Panc1 (cell line): ENCODE measurements at regions not wholly inside any gene's neighbourhood (a gene's known extent, or its start where the extent isn't known, plus 50 kb on each side); places are given as distances from the start of the nearest gene placed in this dataset.

Experiments
- POLR2AphosphoS5 ChIP-seq: IDR thresholded peaks from 2 replicates; pipeline ENCODE4 v1.6.1; 2012; ENCODE audit warnings: mild to moderate bottlenecking, low read depth, low read length, moderate library complexity
- REST ChIP-seq, 2 experiments: IDR thresholded peaks; 2 replicates each; pipeline ENCODE4 v1.6.1; 2011 to 2012; ENCODE audit warnings: low read depth in 2 of 2, control low read depth in 1 of 2, low read length in 1 of 2, mild to moderate bottlenecking in 1 of 2, moderate library complexity in 1 of 2; ENCODE audit not compliant: insufficient read depth in 1 of 2
- SIN3A ChIP-seq: IDR thresholded peaks from 2 replicates; pipeline ENCODE4 v1.6.1; 2012; ENCODE audit warnings: low read depth, mild to moderate bottlenecking, low read length, moderate library complexity, borderline replicate concordance; ENCODE audit not compliant: insufficient read depth
- TCF7L2 ChIP-seq: IDR thresholded peaks from 2 replicates; pipeline ENCODE4 v1.6.1; 2011; ENCODE audit warnings: mild to moderate bottlenecking, low read depth, low read length, inconsistent platforms
- TF ChIP-seq, protein P1 (sequence below): fragments of 450-650 bp; IDR thresholded peaks from 2 replicates; pipeline ENCODE4 v1.5.1; 2017; ENCODE audit warnings: mild to moderate bottlenecking

GRCh38 chr10:125252937-125253336 lies 92.6 kb upstream of the CTBP2 start:
- TF ChIP-seq, protein P1, sequence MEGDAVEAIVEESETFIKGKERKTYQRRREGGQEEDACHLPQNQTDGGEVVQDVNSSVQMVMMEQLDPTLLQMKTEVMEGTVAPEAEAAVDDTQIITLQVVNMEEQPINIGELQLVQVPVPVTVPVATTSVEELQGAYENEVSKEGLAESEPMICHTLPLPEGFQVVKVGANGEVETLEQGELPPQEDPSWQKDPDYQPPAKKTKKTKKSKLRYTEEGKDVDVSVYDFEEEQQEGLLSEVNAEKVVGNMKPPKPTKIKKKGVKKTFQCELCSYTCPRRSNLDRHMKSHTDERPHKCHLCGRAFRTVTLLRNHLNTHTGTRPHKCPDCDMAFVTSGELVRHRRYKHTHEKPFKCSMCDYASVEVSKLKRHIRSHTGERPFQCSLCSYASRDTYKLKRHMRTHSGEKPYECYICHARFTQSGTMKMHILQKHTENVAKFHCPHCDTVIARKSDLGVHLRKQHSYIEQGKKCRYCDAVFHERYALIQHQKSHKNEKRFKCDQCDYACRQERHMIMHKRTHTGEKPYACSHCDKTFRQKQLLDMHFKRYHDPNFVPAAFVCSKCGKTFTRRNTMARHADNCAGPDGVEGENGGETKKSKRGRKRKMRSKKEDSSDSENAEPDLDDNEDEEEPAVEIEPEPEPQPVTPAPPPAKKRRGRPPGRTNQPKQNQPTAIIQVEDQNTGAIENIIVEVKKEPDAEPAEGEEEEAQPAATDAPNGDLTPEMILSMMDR, result no peak
- no peak for TF ChIP-seq POLR2AphosphoS5
- TF ChIP-seq REST (IDR thresholded peaks at IDR 0.05; ENCODE audit: insufficient read depth in 1 of 2, low read depth in 2 of 2, low read length in 1 of 2), result no peak
- no peak for TF ChIP-seq SIN3A
- TF ChIP-seq TCF7L2, result no peak
